ENCODE measurements at regions not wholly inside any gene's neighbourhood (a gene's known extent, or its start where the extent isn't known, plus 50 kb on each side); places are given as distances from the start of the nearest gene placed in this dataset.
"Not testable (repeated sequence)": the region's sequence is repeated elsewhere in the genome, so short reads cannot be mapped to it uniquely, and the experiment has no call there.

GRCh38 chr1:213486488-213486887 lies 435.4 kb downstream of the RPS6KC1 start:
- no peak overlapping the region for H3K27ac ChIP-seq (ENCODE audit: low read depth, low read length)
- H3K9ac ChIP-seq (ENCODE audit: low read depth in 1 of 2, low read length in 2 of 2) = no peak overlapping the region
- H3K27me3 ChIP-seq (ENCODE audit: control insufficient read depth in 1 of 2, insufficient read depth in 2 of 2, low read length in 2 of 2) = no peaks in the 10 kb centered on the region
- no peaks in the 10 kb centered on the region for H3K4me1 ChIP-seq (ENCODE audit: control insufficient read depth in 1 of 2, insufficient read depth in 2 of 2, low read length in 2 of 2)
- H3K4me3 ChIP-seq (ENCODE audit: low read depth in 1 of 2, low read length in 2 of 2) = no peak overlapping the region
- H3K9me3 ChIP-seq (ENCODE audit: control insufficient read depth in 1 of 2, low read length in 2 of 2) = no peaks in the 10 kb centered on the region
- H3K36me3 ChIP-seq (ENCODE audit: control insufficient read depth in 1 of 2, insufficient read depth in 2 of 2, low read length in 2 of 2) = no peaks in the 10 kb centered on the region

GRCh38 chr1:213491468-213491867 lies 440.4 kb downstream of the RPS6KC1 start:
- no peak overlapping the region for H3K27ac ChIP-seq (ENCODE audit: low read depth, low read length)
- H3K9ac ChIP-seq (ENCODE audit: low read depth in 1 of 2, low read length in 2 of 2) = no peak overlapping the region
- no peak overlapping the region for H3K4me3 ChIP-seq (ENCODE audit: low read depth in 1 of 2, low read length in 2 of 2)
- no peaks in the 10 kb centered on the region for H3K36me3 ChIP-seq (ENCODE audit: control insufficient read depth in 1 of 2, insufficient read depth in 2 of 2, low read length in 2 of 2)
- H3K27me3 ChIP-seq (ENCODE audit: control insufficient read depth in 1 of 2, insufficient read depth in 2 of 2, low read length in 2 of 2) = no peaks in the 10 kb centered on the region
- no peaks in the 10 kb centered on the region for H3K9me3 ChIP-seq (ENCODE audit: control insufficient read depth in 1 of 2, low read length in 2 of 2)
- no peaks in the 10 kb centered on the region for H3K4me1 ChIP-seq (ENCODE audit: control insufficient read depth in 1 of 2, insufficient read depth in 2 of 2, low read length in 2 of 2)

- Histone ChIP-seq H3K4me1 (ENCODE audit: control insufficient read depth in 1 of 2, insufficient read depth in 2 of 2, low read length in 2 of 2) (no peaks in the 10 kb centered on the region), H3K4me3 (ENCODE audit: low read depth in 1 of 2, low read length in 2 of 2) (no peak overlapping the region), H3K36me3 (ENCODE audit: control insufficient read depth in 1 of 2, insufficient read depth in 2 of 2, low read length in 2 of 2) (no peaks in the 10 kb centered on the region), H3K27ac (ENCODE audit: low read depth, low read length) (no peak overlapping the region), H3K9me3 (ENCODE audit: control insufficient read depth in 1 of 2, low read length in 2 of 2) (no peaks in the 10 kb centered on the region), H3K9ac (ENCODE audit: low read depth in 1 of 2, low read length in 2 of 2) (no peak overlapping the region), H3K27me3 (ENCODE audit: control insufficient read depth in 1 of 2, insufficient read depth in 2 of 2, low read length in 2 of 2) (no peaks in the 10 kb centered on the region)
Observed at GRCh38 chr1:213492161-213493041, 441.4 kb downstream of the RPS6KC1 start.

- no peaks in the 10 kb centered on the region for H3K27me3 ChIP-seq (ENCODE audit: control insufficient read depth in 1 of 2, insufficient read depth in 2 of 2, low read length in 2 of 2)
- no peaks in the 10 kb centered on the region for H3K4me1 ChIP-seq (ENCODE audit: control insufficient read depth in 1 of 2, insufficient read depth in 2 of 2, low read length in 2 of 2)
- no peaks in the 10 kb centered on the region for H3K36me3 ChIP-seq (ENCODE audit: control insufficient read depth in 1 of 2, insufficient read depth in 2 of 2, low read length in 2 of 2)
- no peaks in the 10 kb centered on the region for H3K9me3 ChIP-seq (ENCODE audit: control insufficient read depth in 1 of 2, low read length in 2 of 2)
- H3K27ac ChIP-seq (ENCODE audit: low read depth, low read length) = no peak overlapping the region
- no peak overlapping the region for H3K9ac ChIP-seq (ENCODE audit: low read depth in 1 of 2, low read length in 2 of 2)
- no peak overlapping the region for H3K4me3 ChIP-seq (ENCODE audit: low read depth in 1 of 2, low read length in 2 of 2)
Observed at GRCh38 chr1:213499444-213499843, 448.4 kb downstream of the RPS6KC1 start.

- no peaks in the 10 kb centered on the region for H3K9me3 ChIP-seq (ENCODE audit: control insufficient read depth in 1 of 2, low read length in 2 of 2)
- no peak overlapping the region for H3K9ac ChIP-seq (ENCODE audit: low read depth in 1 of 2, low read length in 2 of 2)
- no peak overlapping the region for H3K27ac ChIP-seq (ENCODE audit: low read depth, low read length)
- no peak overlapping the region for H3K4me3 ChIP-seq (ENCODE audit: low read depth in 1 of 2, low read length in 2 of 2)
- H3K36me3 ChIP-seq (ENCODE audit: control insufficient read depth in 1 of 2, insufficient read depth in 2 of 2, low read length in 2 of 2) = no peaks in the 10 kb centered on the region
- no peaks in the 10 kb centered on the region for H3K27me3 ChIP-seq (ENCODE audit: control insufficient read depth in 1 of 2, insufficient read depth in 2 of 2, low read length in 2 of 2)
- H3K4me1 ChIP-seq (ENCODE audit: control insufficient read depth in 1 of 2, insufficient read depth in 2 of 2, low read length in 2 of 2) = no peaks in the 10 kb centered on the region
Observed at GRCh38 chr1:213507472-213508223, 456.6 kb downstream of the RPS6KC1 start.

GRCh38 chr1:213511173-213511572 lies 460.1 kb downstream of the RPS6KC1 start:
- H3K4me1 ChIP-seq (ENCODE audit: control insufficient read depth in 1 of 2, insufficient read depth in 2 of 2, low read length in 2 of 2) = no peaks in the 10 kb centered on the region
- H3K27ac ChIP-seq (ENCODE audit: low read depth, low read length) = no peak overlapping the region
- no peak overlapping the region for H3K4me3 ChIP-seq (ENCODE audit: low read depth in 1 of 2, low read length in 2 of 2)
- no peak overlapping the region for H3K9ac ChIP-seq (ENCODE audit: low read depth in 1 of 2, low read length in 2 of 2)
- H3K9me3 ChIP-seq (ENCODE audit: control insufficient read depth in 1 of 2, low read length in 2 of 2) = no peaks in the 10 kb centered on the region
- no peaks in the 10 kb centered on the region for H3K27me3 ChIP-seq (ENCODE audit: control insufficient read depth in 1 of 2, insufficient read depth in 2 of 2, low read length in 2 of 2)
- H3K36me3 ChIP-seq (ENCODE audit: control insufficient read depth in 1 of 2, insufficient read depth in 2 of 2, low read length in 2 of 2) = no peaks in the 10 kb centered on the region

GRCh38 chr1:213512316-213512715 lies 461.3 kb downstream of the RPS6KC1 start:
- Histone ChIP-seq H3K9me3 (ENCODE audit: control insufficient read depth in 1 of 2, low read length in 2 of 2) (no peaks in the 10 kb centered on the region), H3K4me1 (ENCODE audit: control insufficient read depth in 1 of 2, insufficient read depth in 2 of 2, low read length in 2 of 2) (no peaks in the 10 kb centered on the region), H3K4me3 (ENCODE audit: low read depth in 1 of 2, low read length in 2 of 2) (no peak overlapping the region), H3K9ac (ENCODE audit: low read depth in 1 of 2, low read length in 2 of 2) (no peak overlapping the region), H3K27me3 (ENCODE audit: control insufficient read depth in 1 of 2, insufficient read depth in 2 of 2, low read length in 2 of 2) (no peaks in the 10 kb centered on the region), H3K36me3 (ENCODE audit: control insufficient read depth in 1 of 2, insufficient read depth in 2 of 2, low read length in 2 of 2) (no peaks in the 10 kb centered on the region), H3K27ac (ENCODE audit: low read depth, low read length) (no peak overlapping the region)

- no peaks in the 10 kb centered on the region for H3K36me3 ChIP-seq (ENCODE audit: control insufficient read depth in 1 of 2, insufficient read depth in 2 of 2, low read length in 2 of 2)
- H3K27me3 ChIP-seq (ENCODE audit: control insufficient read depth in 1 of 2, insufficient read depth in 2 of 2, low read length in 2 of 2) = no peaks in the 10 kb centered on the region
- no peak overlapping the region for H3K27ac ChIP-seq (ENCODE audit: low read depth, low read length)
- H3K4me1 ChIP-seq (ENCODE audit: control insufficient read depth in 1 of 2, insufficient read depth in 2 of 2, low read length in 2 of 2) = no peaks in the 10 kb centered on the region
- no peak overlapping the region for H3K9ac ChIP-seq (ENCODE audit: low read depth in 1 of 2, low read length in 2 of 2)
- no peak overlapping the region for H3K4me3 ChIP-seq (ENCODE audit: low read depth in 1 of 2, low read length in 2 of 2)
- H3K9me3 ChIP-seq (ENCODE audit: control insufficient read depth in 1 of 2, low read length in 2 of 2) = no peaks in the 10 kb centered on the region
Observed at GRCh38 chr1:213513006-213513405, 462.0 kb downstream of the RPS6KC1 start.

GRCh38 chr1:213514408-213515179 lies 463.6 kb downstream of the RPS6KC1 start:
- not testable (repeated sequence) for H3K27me3 ChIP-seq (ENCODE audit: control insufficient read depth in 1 of 2, insufficient read depth in 2 of 2, low read length in 2 of 2); H3K4me1 ChIP-seq (ENCODE audit: control insufficient read depth in 1 of 2, insufficient read depth in 2 of 2, low read length in 2 of 2); H3K9me3 ChIP-seq (ENCODE audit: control insufficient read depth in 1 of 2, low read length in 2 of 2); H3K36me3 ChIP-seq (ENCODE audit: control insufficient read depth in 1 of 2, insufficient read depth in 2 of 2, low read length in 2 of 2); H3K4me3 ChIP-seq (ENCODE audit: low read depth in 1 of 2, low read length in 2 of 2); H3K27ac ChIP-seq (ENCODE audit: low read depth, low read length); H3K9ac ChIP-seq (ENCODE audit: low read depth in 1 of 2, low read length in 2 of 2)

- Histone ChIP-seq H3K9ac (ENCODE audit: low read depth in 1 of 2, low read length in 2 of 2) (no peak overlapping the region), H3K4me1 (ENCODE audit: control insufficient read depth in 1 of 2, insufficient read depth in 2 of 2, low read length in 2 of 2) (no peaks in the 10 kb centered on the region), H3K27ac (ENCODE audit: low read depth, low read length) (no peak overlapping the region), H3K36me3 (ENCODE audit: control insufficient read depth in 1 of 2, insufficient read depth in 2 of 2, low read length in 2 of 2) (no peaks in the 10 kb centered on the region), H3K9me3 (ENCODE audit: control insufficient read depth in 1 of 2, low read length in 2 of 2) (no peaks in the 10 kb centered on the region), H3K4me3 (ENCODE audit: low read depth in 1 of 2, low read length in 2 of 2) (no peak overlapping the region), H3K27me3 (ENCODE audit: control insufficient read depth in 1 of 2, insufficient read depth in 2 of 2, low read length in 2 of 2) (no peaks in the 10 kb centered on the region)
Observed at GRCh38 chr1:213519098-213519497, 468.1 kb downstream of the RPS6KC1 start.

Data from duodenal mucosa (tissue), 2 donors.